IPS DF 4.7 (cell line): ENCODE measurements at regions not wholly inside any gene's neighbourhood (a gene's known extent, or its start where the extent isn't known, plus 50 kb on each side); places are given as distances from the start of the nearest gene placed in this dataset.

ENCODE experiments used
- DNase-seq: peaks from one replicate; pipeline ENCODE4 v3.0.0-alpha.2; 2013; ENCODE audit warnings: low spot score; ENCODE audit errors: extremely low read depth

GRCh38 chr3:177499779-177500423 is 302.6 kb upstream of the TBL1XR1 start:
- DNase-seq: no peak

DNA sequence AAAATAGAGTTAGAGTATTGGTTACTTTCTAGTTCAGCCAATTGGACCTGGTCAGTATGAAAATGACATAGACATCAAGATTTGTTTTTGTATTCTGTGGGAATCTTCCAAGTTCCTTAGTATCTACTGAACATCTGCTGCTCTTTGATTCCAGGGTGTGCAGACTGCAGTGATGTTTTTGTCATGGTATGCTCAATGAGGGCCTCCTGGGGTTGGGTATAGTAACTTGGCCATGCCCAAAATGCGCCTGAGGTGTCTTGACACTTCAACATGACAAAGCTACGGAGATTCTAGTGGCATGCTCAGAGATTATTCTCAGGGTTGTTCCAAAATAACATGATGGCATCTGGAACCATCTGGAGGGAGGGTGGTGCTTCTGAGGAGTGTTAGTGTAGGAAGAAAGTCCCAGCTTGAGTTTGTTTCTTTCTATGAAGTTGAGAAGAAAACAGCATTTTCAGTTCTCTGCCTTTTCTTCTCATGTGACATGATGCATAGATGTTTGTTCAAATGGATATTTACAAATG is 313.5 kb upstream of the TBL1XR1 start:
- no peak for DNase-seq

GRCh38 chr3:177512945-177513814 is 315.9 kb upstream of the TBL1XR1 start:
- no peak for DNase-seq

- no peak for DNase-seq
Measured at GRCh38 chr3:177513815-177514610, 316.7 kb upstream of the TBL1XR1 start.

GRCh38 chr3:177514611-177515499 is 317.6 kb upstream of the TBL1XR1 start:
- no peak for DNase-seq

DNA sequence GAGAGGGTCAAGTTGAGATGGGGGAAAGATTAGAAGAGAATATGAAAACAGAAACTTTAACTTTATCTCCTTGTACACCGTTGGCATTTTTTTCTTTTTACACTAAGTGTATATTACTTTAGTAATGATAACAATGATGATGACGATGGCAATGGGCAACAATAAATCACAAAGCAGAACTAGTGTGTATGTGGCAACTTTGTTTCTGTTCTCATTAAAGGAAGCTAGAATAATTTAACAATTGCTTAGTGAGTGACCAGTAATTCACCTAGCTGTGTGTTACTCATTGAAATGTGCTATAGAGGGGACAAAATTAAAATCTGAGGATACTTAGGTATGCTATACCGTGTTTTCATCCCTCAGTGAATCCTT is 318.5 kb upstream of the TBL1XR1 start:
- DNase-seq: no peak

GRCh38 chr3:177516158-177517011 is 319.1 kb upstream of the TBL1XR1 start:
- no peak for DNase-seq

GRCh38 chr3:177517906-177518305 is 320.6 kb upstream of the TBL1XR1 start:
- no peak for DNase-seq

- no peak for DNase-seq
Measured at GRCh38 chr3:177519588-177519987, 322.3 kb upstream of the TBL1XR1 start.

DNA sequence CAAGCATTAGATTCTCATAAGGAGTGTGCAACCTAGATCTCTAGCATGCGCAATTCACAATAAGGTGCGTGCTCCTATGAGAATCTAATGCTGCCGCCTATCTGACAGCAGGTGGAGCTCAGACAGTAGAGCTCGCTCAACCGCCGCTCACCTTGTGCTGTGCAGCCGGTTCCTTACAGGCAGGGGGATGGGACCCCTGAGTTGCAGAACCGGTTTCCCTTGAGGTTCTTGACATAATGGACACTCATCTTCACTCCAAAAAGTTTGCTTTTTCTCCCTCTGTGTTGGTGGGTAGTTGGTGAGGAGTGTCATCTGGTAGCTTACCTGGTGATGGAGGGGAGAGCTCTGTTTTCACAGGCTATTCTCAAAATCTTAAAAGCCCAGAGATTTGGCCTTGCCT is 324.0 kb upstream of the TBL1XR1 start:
- DNase-seq: peak; percentile 41

- DNase-seq: no peak
Measured at GRCh38 chr3:177522051-177522450, 324.8 kb upstream of the TBL1XR1 start.

DNA sequence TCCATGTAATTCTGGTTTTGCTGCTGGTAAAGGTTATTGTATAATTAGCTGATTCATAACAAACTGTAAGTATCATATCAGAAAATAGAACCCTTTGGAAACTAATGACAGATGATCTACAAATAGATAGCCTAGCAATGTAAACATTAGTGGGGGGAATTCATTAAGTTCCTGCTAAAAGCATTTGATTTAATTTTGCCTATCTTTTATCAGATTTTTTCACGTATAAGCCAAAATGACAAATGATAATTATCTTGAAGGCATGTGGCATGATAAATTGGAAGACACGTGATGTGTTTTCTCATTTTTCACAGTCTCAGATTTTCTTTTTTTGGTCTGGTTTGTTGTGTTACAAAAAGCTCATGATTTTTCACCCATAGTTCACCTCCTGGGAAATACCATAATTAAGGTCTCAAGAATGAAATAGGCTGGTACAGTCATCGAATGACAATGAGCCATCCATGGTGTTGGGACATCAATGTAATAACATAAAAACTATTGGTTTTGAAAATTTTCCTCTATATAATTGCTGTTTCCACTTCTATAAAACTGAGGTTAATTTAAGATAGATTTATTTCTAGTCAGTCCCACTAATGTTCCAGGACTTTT is 325.9 kb upstream of the TBL1XR1 start:
- no peak for DNase-seq

- no peak for DNase-seq
Measured at GRCh38 chr3:177523872-177524438, 326.7 kb upstream of the TBL1XR1 start.

DNA sequence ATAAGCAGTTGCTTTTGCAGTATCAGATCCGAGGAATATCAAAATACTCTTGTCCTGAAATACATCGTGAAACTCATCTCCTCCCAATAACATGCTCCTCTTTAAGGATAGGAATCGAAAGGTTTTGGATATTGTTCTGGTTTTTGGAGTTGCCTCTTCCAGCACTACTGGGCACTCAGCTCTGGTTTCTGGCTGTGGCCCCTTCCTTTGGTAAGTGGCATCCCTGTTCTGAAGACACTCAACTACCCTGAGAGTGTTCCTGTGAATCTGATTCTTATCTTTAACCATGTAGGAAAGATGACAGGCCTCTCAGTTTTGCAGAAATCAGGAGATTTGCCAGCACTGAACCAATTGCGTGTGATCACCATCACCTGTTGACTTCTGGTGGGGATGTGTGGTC is 327.5 kb upstream of the TBL1XR1 start:
- no peak for DNase-seq

- no peak for DNase-seq
Measured at GRCh38 chr3:177525414-177525813, 328.1 kb upstream of the TBL1XR1 start.

GRCh38 chr3:177525987-177526712 is 328.9 kb upstream of the TBL1XR1 start:
- DNase-seq: no peak

DNA sequence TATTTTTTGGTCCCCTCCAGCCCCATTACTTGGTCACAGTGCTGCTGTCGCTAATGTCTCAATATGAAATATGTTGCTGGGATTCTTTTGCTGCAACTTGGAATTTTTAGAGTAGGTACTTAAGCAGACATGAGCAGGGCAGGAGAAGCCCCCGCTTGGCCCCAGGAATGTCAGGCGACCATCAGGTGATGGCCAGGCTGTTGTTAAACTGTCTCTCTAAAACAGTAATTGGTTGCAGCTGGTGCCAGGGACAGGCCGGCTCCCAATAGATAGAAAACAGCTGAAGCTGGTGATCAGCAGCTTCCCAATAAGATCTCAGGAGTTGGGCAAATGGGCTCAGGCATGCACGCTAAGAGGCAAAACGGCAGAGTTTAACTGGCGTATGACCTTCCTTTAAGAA is 329.9 kb upstream of the TBL1XR1 start:
- DNase-seq: no peak

- DNase-seq: no peak
Measured at GRCh38 chr3:177528306-177529070, 331.2 kb upstream of the TBL1XR1 start.
